PC-3 (cell line): ENCODE measurements at regions not wholly inside any gene's neighbourhood (a gene's known extent, or its start where the extent isn't known, plus 50 kb on each side); places are given as distances from the start of the nearest gene placed in this dataset.
A peak's percentile ranks its signal among the peaks of the same experiment; 100 is the strongest.

Experiments used
- ATAC-seq: fragments of 200-7000 bp; cut with Tn5 transposase; 2 replicates; pipeline ENCODE4 v1.9.1; 2020; ENCODE audit warnings: mild to moderate bottlenecking, moderate library complexity
- BruUV-seq: library from RNA; stranded (reverse); fragments of 400-500 nt; replicated peaks from 2 replicates; lab custom pipeline; 2021; lab: Mats Ljungman, UMichigan
- CTCF ChIA-PET: fragments of 300-600 bp; sonication (Branson Sonifier 250); formaldehyde crosslinking; loops from one replicate; lab custom pipeline; 2022; ENCODE audit warnings: antibody characterized with exemption; lab: Charles Lee
- POLR2A ChIA-PET: fragments of 300-600 bp; sonication (Branson Sonifier 250); formaldehyde crosslinking; loops from one replicate; lab custom pipeline; 2022; ENCODE audit warnings: antibody characterized with exemption; ENCODE audit not compliant: unreplicated experiment; lab: Charles Lee
- DNase-seq: peaks from one replicate; pipeline ENCODE4 v3.0.0-alpha.2; 2015
- H2AFZ ChIP-seq: fragments of 300-600 bp; sonication (generic); 2 replicates; pipeline ENCODE4 v1.6.0; 2016; ENCODE audit warnings: antibody characterized with exemption, low read length
- H3F3A ChIP-seq: fragments of 300-600 bp; sonication (generic); one replicate; pipeline ENCODE4 v1.6.0; 2017; ENCODE audit warnings: antibody characterized with exemption, low read length, control low read depth, mild to moderate bottlenecking; ENCODE audit not compliant: unreplicated experiment
- H3K27ac ChIP-seq: fragments of 300-600 bp; sonication (generic); 2 replicates; pipeline ENCODE4 v1.5.1; 2016; ENCODE audit warnings: mild to moderate bottlenecking, low read length
- H3K27me3 ChIP-seq: fragments of 300-600 bp; sonication (generic); 2 replicates; pipeline ENCODE4 v1.6.1; 2016; ENCODE audit warnings: low read length, mixed read lengths
- H3K36me3 ChIP-seq: fragments of 300-600 bp; sonication (generic); 2 replicates; pipeline ENCODE4 v1.6.1; 2016; ENCODE audit warnings: low read depth, mixed run types, low read length, mixed read lengths
- H3K4me1 ChIP-seq: fragments of 300-600 bp; sonication (generic); 2 replicates; pipeline ENCODE4 v1.5.1; 2016; ENCODE audit warnings: low read length; ENCODE audit not compliant: insufficient read depth
- H3K4me2 ChIP-seq: fragments of 300-600 bp; sonication (generic); 2 replicates; pipeline ENCODE4 v1.6.0; 2016; ENCODE audit warnings: low read length
- H3K4me3 ChIP-seq: fragments of 300-600 bp; sonication (generic); 2 replicates; pipeline ENCODE4 v1.5.1; 2016; ENCODE audit warnings: mild to moderate bottlenecking, low read length, mixed read lengths
- H3K79me2 ChIP-seq: fragments of 300-600 bp; sonication (generic); 2 replicates; pipeline ENCODE4 v1.6.1; 2017; ENCODE audit warnings: low read length, mixed read lengths
- H3K9ac ChIP-seq: fragments of 300-600 bp; sonication (generic); 2 replicates; pipeline ENCODE4 v1.6.0; 2016; ENCODE audit warnings: mild to moderate bottlenecking, low read length
- H3K9me2 ChIP-seq: fragments of 300-600 bp; sonication (generic); replicated peaks from 2 replicates; pipeline ENCODE4 v1.6.1; 2016; ENCODE audit warnings: mixed run types, low read length, mixed read lengths
- H3K9me3 ChIP-seq: fragments of 300-600 bp; sonication (generic); 2 replicates; pipeline ENCODE4 v1.6.1; 2016; ENCODE audit warnings: low read length, mixed read lengths
- H4K20me1 ChIP-seq: fragments of 300-600 bp; sonication (generic); 2 replicates; pipeline ENCODE4 v1.6.1; 2016; ENCODE audit warnings: low read length, mixed read lengths
- EZH2 ChIP-seq: fragments of 300-600 bp; sonication (generic); IDR thresholded peaks from one replicate; pipeline ENCODE4 v1.6.1; 2017; ENCODE audit warnings: antibody characterized with exemption, mild to moderate bottlenecking, low read length; ENCODE audit not compliant: unreplicated experiment
- EZH2phosphoT487 ChIP-seq: fragments of 300-600 bp; sonication (generic); IDR thresholded peaks from 2 replicates; pipeline ENCODE4 v1.6.1; 2018; ENCODE audit warnings: mild to moderate bottlenecking, antibody characterized with exemption, low read length, borderline replicate concordance
- intact Hi-C: fragments of 100-400 bp; cut with micrococcal nuclease; formaldehyde crosslinking; loops from 2 replicates; pipeline ENCODE4 v1.9.0; 2023
- TF ChIP-seq, protein P1 (sequence below): fragments of 300-600 bp; sonication (generic); conservative IDR thresholded peaks from 2 replicates; pipeline ENCODE4 v1.5.1; 2017; ENCODE audit warnings: antibody characterized with exemption, low read depth, mild to moderate bottlenecking, low read length

DNA sequence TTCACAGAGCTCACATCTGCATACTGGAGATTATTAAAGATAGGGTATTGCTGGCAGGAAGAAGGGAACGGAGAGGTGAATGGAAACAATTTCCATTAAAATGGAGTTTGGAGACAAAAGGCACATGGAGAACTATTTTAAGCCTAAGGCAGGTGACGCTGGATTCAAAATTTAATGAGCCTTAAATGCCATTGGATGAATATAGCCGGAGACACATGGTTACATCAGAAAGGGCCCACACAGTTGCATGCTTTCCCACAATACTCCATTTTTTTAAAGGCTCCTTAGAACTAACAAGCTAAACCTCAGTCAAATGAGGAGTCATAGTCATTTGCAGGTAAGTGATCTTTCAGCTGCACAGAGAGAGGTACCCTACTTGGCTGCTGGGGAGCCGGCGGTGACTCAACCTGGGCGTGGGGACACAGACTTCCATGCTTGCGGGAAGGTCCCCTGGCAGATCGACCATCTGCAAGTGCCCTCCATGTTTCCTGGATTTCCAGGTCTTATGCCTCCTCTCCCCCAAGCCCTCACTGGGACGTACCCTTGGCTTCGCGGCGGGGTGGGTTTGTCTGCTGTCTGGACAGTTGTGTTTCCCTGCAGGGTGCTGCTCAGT lies 259.2 kb downstream of the CBLN1 start:
- peak overlapping the region; percentile 57 for H3K27ac ChIP-seq
- DNase-seq (peak; percentile 43), ATAC-seq (peak; percentile 17)
- H3K27me3 ChIP-seq: no peaks in the 10 kb centered on the region
- no peaks in the 10 kb centered on the region for H3K9me3 ChIP-seq
- TF ChIP-seq, protein P1, sequence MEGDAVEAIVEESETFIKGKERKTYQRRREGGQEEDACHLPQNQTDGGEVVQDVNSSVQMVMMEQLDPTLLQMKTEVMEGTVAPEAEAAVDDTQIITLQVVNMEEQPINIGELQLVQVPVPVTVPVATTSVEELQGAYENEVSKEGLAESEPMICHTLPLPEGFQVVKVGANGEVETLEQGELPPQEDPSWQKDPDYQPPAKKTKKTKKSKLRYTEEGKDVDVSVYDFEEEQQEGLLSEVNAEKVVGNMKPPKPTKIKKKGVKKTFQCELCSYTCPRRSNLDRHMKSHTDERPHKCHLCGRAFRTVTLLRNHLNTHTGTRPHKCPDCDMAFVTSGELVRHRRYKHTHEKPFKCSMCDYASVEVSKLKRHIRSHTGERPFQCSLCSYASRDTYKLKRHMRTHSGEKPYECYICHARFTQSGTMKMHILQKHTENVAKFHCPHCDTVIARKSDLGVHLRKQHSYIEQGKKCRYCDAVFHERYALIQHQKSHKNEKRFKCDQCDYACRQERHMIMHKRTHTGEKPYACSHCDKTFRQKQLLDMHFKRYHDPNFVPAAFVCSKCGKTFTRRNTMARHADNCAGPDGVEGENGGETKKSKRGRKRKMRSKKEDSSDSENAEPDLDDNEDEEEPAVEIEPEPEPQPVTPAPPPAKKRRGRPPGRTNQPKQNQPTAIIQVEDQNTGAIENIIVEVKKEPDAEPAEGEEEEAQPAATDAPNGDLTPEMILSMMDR: no peak
- TF ChIP-seq EZH2: no peak
- no peak for TF ChIP-seq EZH2phosphoT487
- H3F3A ChIP-seq: no peaks in the 10 kb centered on the region
- peak overlapping the region; percentile 40 for H3K4me2 ChIP-seq
- POLR2A ChIA-PET: interaction anchor here (0.5 kb wide), 1 partner anchor 399 kb away, joined by 3 read pairs; no protein-coding TSS in a partner anchor
- no peaks in the 10 kb centered on the region for H3K36me3 ChIP-seq
- H3K79me2 ChIP-seq: no peaks in the 10 kb centered on the region
- no peaks in the 10 kb centered on the region for H4K20me1 ChIP-seq
- H3K9me2 ChIP-seq: no peaks in the 10 kb centered on the region
- intact Hi-C loops: no loop called here
- H3K4me1 ChIP-seq: peaks cover 47% of the 10 kb centered on the region
- BruUV-seq: no TSS peak
- H3K4me3 ChIP-seq: no peak overlapping the region
- no peak overlapping the region for H3K9ac ChIP-seq
- CTCF ChIA-PET: interaction anchor here (0.5 kb wide), 1 partner anchor 1399 kb away, joined by 5 read pairs; no protein-coding TSS in a partner anchor
- H2AFZ ChIP-seq: peak overlapping the region; percentile 68

DNA sequence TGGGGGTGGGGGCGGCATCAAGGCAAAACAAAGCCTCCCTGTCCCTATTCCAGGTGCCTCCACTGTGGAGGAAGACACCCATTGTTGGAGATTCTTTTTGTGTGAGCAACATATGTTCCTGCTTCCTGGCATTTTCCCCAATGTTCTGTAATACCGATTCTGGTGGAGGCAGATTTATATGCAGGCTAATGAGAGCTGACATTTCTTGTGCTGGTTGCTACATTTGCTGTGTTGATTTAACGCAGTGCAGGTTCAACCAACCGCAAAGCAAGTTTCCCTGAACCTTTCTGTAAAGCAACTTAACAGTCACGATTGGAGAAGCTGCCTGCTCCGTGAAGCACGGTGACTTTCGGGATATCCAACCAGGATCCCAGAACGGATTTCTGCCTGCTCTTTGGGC lies 260.5 kb downstream of the CBLN1 start:
- no peaks in the 10 kb centered on the region for H3F3A ChIP-seq
- H3K4me2 ChIP-seq: peak overlapping the region; percentile 71
- H3K79me2 ChIP-seq: no peaks in the 10 kb centered on the region
- no peaks in the 10 kb centered on the region for H3K36me3 ChIP-seq
- H3K9me2 ChIP-seq: no peaks in the 10 kb centered on the region
- no peak for TF ChIP-seq EZH2phosphoT487
- TF ChIP-seq, protein P1: no peak
- no peak for TF ChIP-seq EZH2
- H3K9ac ChIP-seq: no peak overlapping the region
- intact Hi-C loops: no loop called here
- no peaks in the 10 kb centered on the region for H3K27me3 ChIP-seq
- no TSS peak for BruUV-seq
- POLR2A ChIA-PET: no interaction called here
- H3K4me1 ChIP-seq: peaks cover 47% of the 10 kb centered on the region
- H2AFZ ChIP-seq: peak overlapping the region; percentile 68
- no peak overlapping the region for H3K27ac ChIP-seq
- CTCF ChIA-PET: no interaction called here
- peak overlapping the region; percentile 50 for H3K4me3 ChIP-seq
- ATAC-seq (peak; percentile 7; the same call in 1 of the 2 replicates), DNase-seq (peak; percentile 59)
- no peaks in the 10 kb centered on the region for H4K20me1 ChIP-seq
- H3K9me3 ChIP-seq: no peaks in the 10 kb centered on the region

DNA sequence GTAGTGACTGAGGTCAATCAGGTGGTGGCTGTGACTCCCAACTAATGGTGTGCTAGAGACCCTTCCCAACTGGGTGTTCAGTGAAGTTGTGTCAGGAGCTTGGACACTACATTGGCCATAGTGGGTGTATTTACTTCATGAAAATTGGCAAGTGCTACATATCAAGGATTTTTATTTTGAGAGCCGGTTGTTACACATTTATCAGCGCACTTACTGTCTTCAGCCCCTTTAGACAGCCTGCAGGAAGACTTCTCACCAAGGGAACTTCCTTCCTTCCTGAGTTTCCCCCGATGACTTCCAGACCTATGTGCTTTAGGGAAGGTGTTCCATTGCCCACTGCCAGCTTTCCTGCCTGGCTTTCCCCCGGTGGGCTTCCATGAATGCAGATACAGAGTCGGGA lies 261.2 kb downstream of the CBLN1 start:
- H3K36me3 ChIP-seq: no peaks in the 10 kb centered on the region
- no peaks in the 10 kb centered on the region for H4K20me1 ChIP-seq
- no peak for DNase-seq
- no peak for ATAC-seq
- peak overlapping the region; percentile 50; the same call in 1 of the 2 replicates for H3K4me3 ChIP-seq
- no peaks in the 10 kb centered on the region for H3K9me2 ChIP-seq
- H3K4me2 ChIP-seq: peak overlapping the region; percentile 71
- no peaks in the 10 kb centered on the region for H3K9me3 ChIP-seq
- no peak for TF ChIP-seq EZH2phosphoT487
- TF ChIP-seq EZH2: no peak
- TF ChIP-seq, protein P1: no peak
- H3K79me2 ChIP-seq: no peaks in the 10 kb centered on the region
- intact Hi-C loops: no loop called here
- ChIA-PET CTCF (no interaction called here), POLR2A (no interaction called here)
- H3F3A ChIP-seq: no peaks in the 10 kb centered on the region
- H3K9ac ChIP-seq: no peak overlapping the region
- H3K4me1 ChIP-seq: peaks cover 47% of the 10 kb centered on the region
- BruUV-seq: no TSS peak
- H3K27ac ChIP-seq: no peak overlapping the region
- H2AFZ ChIP-seq: peak overlapping the region; percentile 68; the same call in 1 of the 2 replicates
- H3K27me3 ChIP-seq: no peaks in the 10 kb centered on the region
